Stimulated activated CD4-positive, alpha-beta T cell treated with anti-CD3 and anti-CD28 coated beads, Interleukin-12 subunit alpha, Interleukin-12 subunit beta, amount 100 ng/mL, for 48 hours (primary cell): ENCODE measurements at regions not wholly inside any gene's neighbourhood (a gene's known extent, or its start where the extent isn't known, plus 50 kb on each side); places are given as distances from the start of the nearest gene placed in this dataset.
A peak's percentile ranks its signal among the peaks of the same experiment; 100 is the strongest.
"Not testable (repeated sequence)": the region's sequence is repeated elsewhere in the genome, so short reads cannot be mapped to it uniquely, and the experiment has no call there.

Experiments
- DNase-seq, 3 donors: peaks; one replicate each; pipeline ENCODE4 v3.0.0-alpha.2; 2020; ENCODE audit warnings: low read depth in 2 of 3, low spot score in 1 of 3

- no peak for DNase-seq
These were observed 775.9 kb downstream of the TRIML1 start for GRCh38 chr4:188915175-188915574.

GRCh38 chr4:188918787-188919186 lies 779.5 kb downstream of the TRIML1 start:
- DNase-seq = no peak

GRCh38 chr4:188930822-188931221 lies 791.6 kb downstream of the TRIML1 start:
- peak in 1 of 3 donors; percentile 0 for DNase-seq

- DNase-seq = no peak
These were observed 795.2 kb downstream of the TRIML1 start for GRCh38 chr4:188934320-188934962.

- DNase-seq = no peak
These were observed 802.4 kb downstream of the TRIML1 start for GRCh38 chr4:188941524-188942119.

- DNase-seq = no peak
These were observed 803.4 kb downstream of the TRIML1 start for GRCh38 chr4:188942606-188943005.

GRCh38 chr4:188949596-188949995 lies 810.4 kb downstream of the TRIML1 start:
- DNase-seq = no peak

GRCh38 chr4:188955066-188955465 lies 815.8 kb downstream of the TRIML1 start:
- DNase-seq = no peak

GRCh38 chr4:188956566-188956965 lies 817.3 kb downstream of the TRIML1 start:
- no peak for DNase-seq

GRCh38 chr4:188958346-188958745 lies 819.1 kb downstream of the TRIML1 start:
- no peak for DNase-seq

GRCh38 chr4:188959424-188959823 lies 820.2 kb downstream of the TRIML1 start:
- DNase-seq = no peak

- no peak for DNase-seq
These were observed 821.3 kb downstream of the TRIML1 start for GRCh38 chr4:188960411-188961093.

- DNase-seq = no peak
These were observed 831.9 kb downstream of the TRIML1 start for GRCh38 chr4:188971125-188971524.

GRCh38 chr4:188975271-188975670 lies 836.0 kb downstream of the TRIML1 start:
- DNase-seq = no peak

- no peak for DNase-seq
These were observed 837.4 kb downstream of the TRIML1 start for GRCh38 chr4:188976644-188977115.

GRCh38 chr4:188977232-188977631 lies 838.0 kb downstream of the TRIML1 start:
- DNase-seq = not testable (repeated sequence)

- no peak for DNase-seq
These were observed 845.3 kb downstream of the TRIML1 start for GRCh38 chr4:188984518-188984917.

GRCh38 chr4:188986271-188986689 lies 847.0 kb downstream of the TRIML1 start:
- DNase-seq = no peak

GRCh38 chr4:188987011-188987410 lies 847.8 kb downstream of the TRIML1 start:
- DNase-seq = no peak

- no peak for DNase-seq
These were observed 848.9 kb downstream of the TRIML1 start for GRCh38 chr4:188988131-188988530.

GRCh38 chr4:188989371-188989770 lies 850.1 kb downstream of the TRIML1 start:
- DNase-seq = no peak

- DNase-seq = no peak
These were observed 853.5 kb downstream of the TRIML1 start for GRCh38 chr4:188992706-188993105.
